AG04449 (cell line): ENCODE measurements at regions not wholly inside any gene's neighbourhood (a gene's known extent, or its start where the extent isn't known, plus 50 kb on each side); places are given as distances from the start of the nearest gene placed in this dataset.

Experiments used
- CTCF ChIA-PET: fragments of 350-600 bp; formaldehyde crosslinking; extraction: SDS; loops from one replicate; lab custom pipeline; 2021; ENCODE audit warnings: antibody characterized with exemption; lab: Yijun Ruan, JAX
- POLR2A ChIA-PET: fragments of 400-600, 350-600 bp; formaldehyde crosslinking; extraction: SDS; loops from one replicate; lab custom pipeline; 2020; ENCODE audit warnings: antibody characterized with exemption, inconsistent platforms; lab: Yijun Ruan, JAX
- DNase-seq: peaks from one replicate; pipeline ENCODE4 v3.0.0-alpha.2; 2010; ENCODE audit warnings: low read depth, low spot score
- H3K4me3 ChIP-seq: 2 replicates; pipeline ENCODE4 v1.5.1; 2011; ENCODE audit warnings: low read depth, mild to moderate bottlenecking, control low read depth, low read length
- CTCF ChIP-seq: IDR thresholded peaks from one replicate; pipeline ENCODE4 v1.5.1; 2011; ENCODE audit warnings: mild to moderate bottlenecking, moderate library complexity, low read length, control low read depth, inconsistent platforms; ENCODE audit not compliant: insufficient read depth; ENCODE audit errors: missing control alignments

DNA sequence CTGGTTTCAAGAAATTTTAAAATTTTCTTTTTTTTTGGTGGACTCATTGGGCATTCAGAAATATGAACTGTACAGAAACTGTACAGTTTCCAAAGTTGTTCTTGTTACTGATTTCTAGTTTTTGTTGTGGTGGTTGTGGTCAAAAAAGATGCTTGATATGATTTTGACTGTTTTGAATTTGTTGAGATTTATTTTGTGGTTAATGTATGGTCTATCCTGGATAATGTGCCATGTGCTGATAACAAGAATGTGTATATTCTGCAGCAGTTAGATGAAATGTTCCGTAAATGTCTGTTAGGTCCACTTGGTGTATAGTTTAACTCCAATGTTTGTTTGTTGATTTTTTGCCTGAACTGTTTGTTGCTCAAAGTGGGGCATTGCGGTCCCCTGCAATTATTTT lies 127.6 kb upstream of the NUDT6 start:
- TF ChIP-seq CTCF: no peak
- ChIA-PET CTCF (no interaction called here), POLR2A (no interaction called here)

GRCh38 chr4:123052007-123052406 lies 129.6 kb upstream of the NUDT6 start:
- CTCF ChIA-PET: no interaction called here

More for the DNA sequence above, 127.6 kb upstream of the NUDT6 start:
- no peak overlapping the region for H3K4me3 ChIP-seq
- no peak for DNase-seq

GRCh38 chr4:123055943-123056342 lies 133.5 kb upstream of the NUDT6 start:
- no peak for DNase-seq
- CTCF ChIA-PET: no interaction called here
- POLR2A ChIA-PET: no interaction called here

More at GRCh38 chr4:123052007-123052406, 129.6 kb upstream of the NUDT6 start:
- POLR2A ChIA-PET: no interaction called here
- DNase-seq: no peak
- H3K4me3 ChIP-seq: no peak overlapping the region
- no peak for TF ChIP-seq CTCF

DNA sequence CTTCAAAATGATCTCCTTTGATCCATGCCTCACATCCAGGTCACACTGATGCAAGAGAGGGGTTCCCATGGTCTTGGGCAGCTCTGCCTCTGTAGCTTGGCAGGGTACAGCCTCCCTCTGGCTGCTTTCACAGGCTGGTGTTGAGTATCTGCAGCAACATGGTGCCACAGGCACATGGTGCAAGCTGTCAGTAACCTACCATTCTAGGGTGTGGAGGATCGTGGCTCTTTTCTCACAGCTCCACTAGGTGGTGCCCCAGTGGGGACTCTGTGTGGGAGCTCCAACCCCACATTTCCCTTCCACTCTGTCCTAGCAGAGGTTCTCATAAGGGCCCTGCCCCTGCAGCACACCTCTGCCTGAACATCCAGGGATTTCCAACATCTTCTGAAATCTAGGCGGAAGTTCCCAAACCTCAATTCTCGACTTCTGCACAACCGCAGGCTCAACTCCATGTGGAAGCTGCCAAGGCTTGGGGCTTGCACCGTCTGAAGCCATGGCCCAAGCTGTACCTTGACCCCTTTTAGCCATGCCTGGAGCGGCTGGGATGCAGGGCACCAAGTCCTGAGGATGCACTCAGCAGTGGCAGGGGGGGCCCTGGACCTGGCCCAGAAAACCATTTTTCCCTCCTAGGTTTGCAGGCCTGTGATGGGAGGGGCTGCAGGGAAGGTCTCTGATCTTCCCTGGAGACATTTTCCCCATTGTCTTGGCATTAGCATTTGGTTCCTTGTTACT lies 137.8 kb upstream of the NUDT6 start:
- H3K4me3 ChIP-seq: no peak overlapping the region
- TF ChIP-seq CTCF: no peak
- ChIA-PET CTCF (no interaction called here), POLR2A (no interaction called here)
- no peak for DNase-seq

More at GRCh38 chr4:123055943-123056342, 133.5 kb upstream of the NUDT6 start:
- H3K4me3 ChIP-seq: no peak overlapping the region
- no peak for TF ChIP-seq CTCF

- CTCF ChIA-PET: interaction anchor here (0.9 to 1.2 kb wide), 2 partner anchors 31 to 38 kb away, joined by 4 read pairs; no protein-coding TSS in a partner anchor
- no peak for TF ChIP-seq CTCF
- no peak for DNase-seq
- POLR2A ChIA-PET: no interaction called here
- H3K4me3 ChIP-seq: no peak overlapping the region
Observed at GRCh38 chr4:123064390-123064789, 142.0 kb upstream of the NUDT6 start.

GRCh38 chr4:123068081-123068480 lies 145.7 kb upstream of the NUDT6 start:
- DNase-seq: no peak
- TF ChIP-seq CTCF: no peak
- CTCF ChIA-PET: no interaction called here
- H3K4me3 ChIP-seq: no peak overlapping the region
- POLR2A ChIA-PET: no interaction called here
